HepG2 (cell line): ENCODE measurements at regions not wholly inside any gene's neighbourhood (a gene's known extent, or its start where the extent isn't known, plus 50 kb on each side); places are given as distances from the start of the nearest gene placed in this dataset.

Experiments used
- ATM ChIP-seq: fragments of 450-650 bp; IDR thresholded peaks from 2 replicates; pipeline ENCODE4 v1.7.1; 2017; ENCODE audit warnings: mild to moderate bottlenecking, borderline replicate concordance
- BHLHE40 ChIP-seq: IDR thresholded peaks from 2 replicates; pipeline ENCODE4 v1.6.1; 2011; ENCODE audit warnings: low read length, improper control_type of control experiment
- CENPT ChIP-seq: sonication (generic); formaldehyde crosslinking; IDR thresholded peaks from 2 replicates; pipeline ENCODE4 v1.8.0; 2022; ENCODE audit warnings: low read depth, mild to moderate bottlenecking, moderate library complexity, missing genetic modification reagents
- EP300 ChIP-seq, 3 experiments: sonication (generic) in 1 of 3; formaldehyde crosslinking in 1 of 3; IDR thresholded peaks; 2 replicates each; pipeline versions ENCODE4 v1.5.1 to v1.6.1; 2011 to 2020; ENCODE audit warnings: low read depth in 2 of 3, low read length in 2 of 3, borderline replicate concordance in 1 of 3, improper control_type of control experiment in 1 of 3, mild to moderate bottlenecking in 1 of 3, missing genetic modification reagents in 1 of 3, moderate library complexity in 1 of 3
- GATAD2A ChIP-seq: IDR thresholded peaks from 2 replicates; pipeline ENCODE4 v1.6.1; 2016
- KDM6A ChIP-seq: IDR thresholded peaks from 2 replicates; pipeline ENCODE4 v1.6.1; 2016; ENCODE audit warnings: low read depth
- KMT2B ChIP-seq: IDR thresholded peaks from 2 replicates; pipeline ENCODE4 v1.6.1; 2016; ENCODE audit warnings: missing genetic modification reagents, missing compliant biosample characterization
- NONO ChIP-seq, 2 experiments: fragments of 450-650 bp in 1 of 2; sonication (generic) in 1 of 2; formaldehyde crosslinking in 1 of 2; IDR thresholded peaks in 1 of 2; conservative IDR thresholded peaks in 1 of 2; 2 replicates each; pipeline versions ENCODE4 v1.6.1 to v1.8.0; 2017 to 2022; ENCODE audit warnings: mild to moderate bottlenecking in 1 of 2, missing genetic modification reagents in 1 of 2, moderate library complexity in 1 of 2
- PRDM10 ChIP-seq: sonication (generic); formaldehyde crosslinking; IDR thresholded peaks from 2 replicates; pipeline ENCODE4 v1.4.0; 2020; ENCODE audit warnings: low read depth, missing genetic modification reagents
- RFX5 ChIP-seq: IDR thresholded peaks from 2 replicates; pipeline ENCODE4 v1.6.1; 2011; ENCODE audit warnings: low read depth, low read length, improper control_type of control experiment
- SP2 ChIP-seq: sonication (generic); formaldehyde crosslinking; IDR thresholded peaks from 2 replicates; pipeline ENCODE4 v1.5.1; 2020; ENCODE audit warnings: mild to moderate bottlenecking, missing genetic modification reagents
- ZNF275 ChIP-seq: sonication (generic); formaldehyde crosslinking; IDR thresholded peaks from 2 replicates; pipeline ENCODE4 v1.8.0; 2022; ENCODE audit warnings: missing genetic modification reagents, mild to moderate bottlenecking, inconsistent platforms, borderline replicate concordance
- ZNF3 ChIP-seq: IDR thresholded peaks from 2 replicates; pipeline ENCODE4 v1.7.0; 2017; ENCODE audit warnings: inconsistent platforms
- ZSCAN22 ChIP-seq: sonication (generic); formaldehyde crosslinking; IDR thresholded peaks from 2 replicates; pipeline ENCODE4 v1.4.0; 2020; ENCODE audit warnings: mild to moderate bottlenecking, missing genetic modification reagents
- TF ChIP-seq, protein P1 (sequence below): sonication (generic); formaldehyde crosslinking; IDR thresholded peaks from 2 replicates; pipeline ENCODE4 v1.4.0; 2020; ENCODE audit warnings: missing genetic modification reagents, borderline replicate concordance
- TF ChIP-seq, protein P2 (sequence below): sonication (generic); formaldehyde crosslinking; conservative IDR thresholded peaks from 2 replicates; pipeline ENCODE4 v1.8.0; 2022; ENCODE audit warnings: missing genetic modification reagents
- TF ChIP-seq, protein P3 (sequence below): sonication (generic); formaldehyde crosslinking; IDR thresholded peaks from 2 replicates; pipeline ENCODE4 v1.5.0; 2020; ENCODE audit warnings: mild to moderate bottlenecking, missing genetic modification reagents, borderline replicate concordance
- TF ChIP-seq, protein P4 (sequence below): sonication (generic); formaldehyde crosslinking; IDR thresholded peaks from 2 replicates; pipeline ENCODE4 v1.8.0; 2022; ENCODE audit warnings: missing genetic modification reagents, mild to moderate bottlenecking, borderline replicate concordance

GRCh38 chr7:24108906-24109376, 175.0 kb upstream of the NPY start (continued):
- no peak for TF ChIP-seq EP300 (IDR thresholded peaks at IDR 0.05; ENCODE audit: low read depth in 2 of 2, low read length in 2 of 2)
- no peak for TF ChIP-seq EP300 (CRISPR knock-in tag; IDR thresholded peaks at IDR 0.05; ENCODE audit: borderline replicate concordance)
- TF ChIP-seq SP2 (CRISPR knock-in tag), result no peak
- TF ChIP-seq RFX5, result no peak
- TF ChIP-seq, protein P1, sequence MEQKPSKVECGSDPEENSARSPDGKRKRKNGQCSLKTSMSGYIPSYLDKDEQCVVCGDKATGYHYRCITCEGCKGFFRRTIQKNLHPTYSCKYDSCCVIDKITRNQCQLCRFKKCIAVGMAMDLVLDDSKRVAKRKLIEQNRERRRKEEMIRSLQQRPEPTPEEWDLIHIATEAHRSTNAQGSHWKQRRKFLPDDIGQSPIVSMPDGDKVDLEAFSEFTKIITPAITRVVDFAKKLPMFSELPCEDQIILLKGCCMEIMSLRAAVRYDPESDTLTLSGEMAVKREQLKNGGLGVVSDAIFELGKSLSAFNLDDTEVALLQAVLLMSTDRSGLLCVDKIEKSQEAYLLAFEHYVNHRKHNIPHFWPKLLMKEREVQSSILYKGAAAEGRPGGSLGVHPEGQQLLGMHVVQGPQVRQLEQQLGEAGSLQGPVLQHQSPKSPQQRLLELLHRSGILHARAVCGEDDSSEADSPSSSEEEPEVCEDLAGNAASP (CRISPR knock-in tag), result peak; percentile 86; the same call in 1 of the 2 replicates
- TF ChIP-seq ATM, result no peak
- TF ChIP-seq ZNF275 (CRISPR knock-in tag), result no peak
- no peak for TF ChIP-seq CENPT (CRISPR knock-in tag)
- TF ChIP-seq, protein P2, sequence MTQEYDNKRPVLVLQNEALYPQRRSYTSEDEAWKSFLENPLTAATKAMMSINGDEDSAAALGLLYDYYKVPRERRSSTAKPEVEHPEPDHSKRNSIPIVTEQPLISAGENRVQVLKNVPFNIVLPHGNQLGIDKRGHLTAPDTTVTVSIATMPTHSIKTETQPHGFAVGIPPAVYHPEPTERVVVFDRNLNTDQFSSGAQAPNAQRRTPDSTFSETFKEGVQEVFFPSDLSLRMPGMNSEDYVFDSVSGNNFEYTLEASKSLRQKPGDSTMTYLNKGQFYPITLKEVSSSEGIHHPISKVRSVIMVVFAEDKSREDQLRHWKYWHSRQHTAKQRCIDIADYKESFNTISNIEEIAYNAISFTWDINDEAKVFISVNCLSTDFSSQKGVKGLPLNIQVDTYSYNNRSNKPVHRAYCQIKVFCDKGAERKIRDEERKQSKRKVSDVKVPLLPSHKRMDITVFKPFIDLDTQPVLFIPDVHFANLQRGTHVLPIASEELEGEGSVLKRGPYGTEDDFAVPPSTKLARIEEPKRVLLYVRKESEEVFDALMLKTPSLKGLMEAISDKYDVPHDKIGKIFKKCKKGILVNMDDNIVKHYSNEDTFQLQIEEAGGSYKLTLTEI (CRISPR knock-in tag), result no peak
- TF ChIP-seq NONO (IDR thresholded peaks at IDR 0.05), result no peak
- 0 out of 2 replicates have a peak, but pooled peaks have one; percentile 21 for TF ChIP-seq NONO (CRISPR knock-in tag; conservative IDR thresholded peaks at IDR 0.05)
- TF ChIP-seq, protein P3, sequence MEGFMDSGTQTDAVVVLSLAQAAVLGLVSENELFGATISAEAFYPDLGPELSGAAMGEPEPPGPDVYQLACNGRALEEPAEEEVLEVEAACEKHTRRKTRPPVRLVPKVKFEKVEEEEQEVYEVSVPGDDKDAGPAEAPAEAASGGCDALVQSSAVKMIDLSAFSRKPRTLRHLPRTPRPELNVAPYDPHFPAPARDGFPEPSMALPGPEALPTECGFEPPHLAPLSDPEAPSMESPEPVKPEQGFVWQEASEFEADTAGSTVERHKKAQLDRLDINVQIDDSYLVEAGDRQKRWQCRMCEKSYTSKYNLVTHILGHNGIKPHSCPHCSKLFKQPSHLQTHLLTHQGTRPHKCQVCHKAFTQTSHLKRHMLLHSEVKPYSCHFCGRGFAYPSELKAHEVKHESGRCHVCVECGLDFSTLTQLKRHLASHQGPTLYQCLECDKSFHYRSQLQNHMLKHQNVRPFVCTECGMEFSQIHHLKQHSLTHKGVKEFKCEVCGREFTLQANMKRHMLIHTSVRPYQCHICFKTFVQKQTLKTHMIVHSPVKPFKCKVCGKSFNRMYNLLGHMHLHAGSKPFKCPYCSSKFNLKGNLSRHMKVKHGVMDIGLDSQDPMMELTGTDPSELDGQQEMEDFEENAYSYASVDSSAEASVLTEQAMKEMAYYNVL, result 0 out of 2 replicates have a peak, but pooled peaks have one; percentile 32
- peak; percentile 34; the same call in 1 of the 2 replicates for TF ChIP-seq GATAD2A (CRISPR knock-in tag)
- TF ChIP-seq ZNF3 (CRISPR knock-in tag), result no peak
- no peak for TF ChIP-seq PRDM10
- 0 out of 2 replicates have a peak, but pooled peaks have one; percentile 15 for TF ChIP-seq KDM6A (CRISPR knock-in tag)
- TF ChIP-seq BHLHE40, result no peak
- TF ChIP-seq, protein P4, sequence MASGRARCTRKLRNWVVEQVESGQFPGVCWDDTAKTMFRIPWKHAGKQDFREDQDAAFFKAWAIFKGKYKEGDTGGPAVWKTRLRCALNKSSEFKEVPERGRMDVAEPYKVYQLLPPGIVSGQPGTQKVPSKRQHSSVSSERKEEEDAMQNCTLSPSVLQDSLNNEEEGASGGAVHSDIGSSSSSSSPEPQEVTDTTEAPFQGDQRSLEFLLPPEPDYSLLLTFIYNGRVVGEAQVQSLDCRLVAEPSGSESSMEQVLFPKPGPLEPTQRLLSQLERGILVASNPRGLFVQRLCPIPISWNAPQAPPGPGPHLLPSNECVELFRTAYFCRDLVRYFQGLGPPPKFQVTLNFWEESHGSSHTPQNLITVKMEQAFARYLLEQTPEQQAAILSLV, result no peak
- no peak for TF ChIP-seq ZSCAN22 (CRISPR knock-in tag)
- TF ChIP-seq KMT2B, result no peak
